ENCODE measurements at regions not wholly inside any gene's neighbourhood (a gene's known extent, or its start where the extent isn't known, plus 50 kb on each side); places are given as distances from the start of the nearest gene placed in this dataset.

- in situ Hi-C loops (cut with MboI; ENCODE audit: low pct_ligation_motif_present in 1 of 4, low pct_unique_long_range_greater_than_20kb in 1 of 4, low sequenced_read_pairs in 3 of 4): no loop called here
Observed at GRCh38 chr2:234628953-234629352, 132.1 kb upstream of the ARL4C start.

GRCh38 chr2:234627308-234627707 is 130.4 kb upstream of the ARL4C start:
- intact Hi-C loops (cut with DNase I; ENCODE audit: low total_unique reads) (no loop called here), in situ Hi-C loops (cut with MboI; ENCODE audit: low pct_ligation_motif_present in 1 of 4, low pct_unique_long_range_greater_than_20kb in 1 of 4, low sequenced_read_pairs in 3 of 4) (no loop called here)
- 68% methylated on average over 2 of the region's 2 CpGs; no CpG with 5 or more reads in 1 of the 2 donors for WGBS, 2 donors (ENCODE audit: low coverage in 1 of 2)
- DNase-seq: no peak
- TF ChIP-seq EP300 (IDR thresholded peaks at IDR 0.05; ENCODE audit: low read depth) (no peak), POLR2A (IDR thresholded peaks at IDR 0.05) (no peak), POLR2AphosphoS5 (IDR thresholded peaks at IDR 0.05) (no peak)
- TF ChIP-seq, protein P1, sequence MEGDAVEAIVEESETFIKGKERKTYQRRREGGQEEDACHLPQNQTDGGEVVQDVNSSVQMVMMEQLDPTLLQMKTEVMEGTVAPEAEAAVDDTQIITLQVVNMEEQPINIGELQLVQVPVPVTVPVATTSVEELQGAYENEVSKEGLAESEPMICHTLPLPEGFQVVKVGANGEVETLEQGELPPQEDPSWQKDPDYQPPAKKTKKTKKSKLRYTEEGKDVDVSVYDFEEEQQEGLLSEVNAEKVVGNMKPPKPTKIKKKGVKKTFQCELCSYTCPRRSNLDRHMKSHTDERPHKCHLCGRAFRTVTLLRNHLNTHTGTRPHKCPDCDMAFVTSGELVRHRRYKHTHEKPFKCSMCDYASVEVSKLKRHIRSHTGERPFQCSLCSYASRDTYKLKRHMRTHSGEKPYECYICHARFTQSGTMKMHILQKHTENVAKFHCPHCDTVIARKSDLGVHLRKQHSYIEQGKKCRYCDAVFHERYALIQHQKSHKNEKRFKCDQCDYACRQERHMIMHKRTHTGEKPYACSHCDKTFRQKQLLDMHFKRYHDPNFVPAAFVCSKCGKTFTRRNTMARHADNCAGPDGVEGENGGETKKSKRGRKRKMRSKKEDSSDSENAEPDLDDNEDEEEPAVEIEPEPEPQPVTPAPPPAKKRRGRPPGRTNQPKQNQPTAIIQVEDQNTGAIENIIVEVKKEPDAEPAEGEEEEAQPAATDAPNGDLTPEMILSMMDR (IDR thresholded peaks at IDR 0.05): no peak
- peaks cover 0 to 7% (median 4%) of the 10 kb centered on the region in 4 donors for H3K4me1 ChIP-seq
- no peaks in the 10 kb centered on the region for H3K36me3 ChIP-seq
- H3K27ac ChIP-seq: no peak overlapping the region
- H3K27me3 ChIP-seq: no peaks in the 10 kb centered on the region
- no peaks in the 10 kb centered on the region for H3K9me3 ChIP-seq
- no peak overlapping the region for H3K4me3 ChIP-seq

More at GRCh38 chr2:234628953-234629352, 132.1 kb upstream of the ARL4C start:
- Histone ChIP-seq H3K27me3 (no peaks in the 10 kb centered on the region), H3K27ac (no peak overlapping the region), H3K4me1 (peaks cover 0 to 7% (median 4%) of the 10 kb centered on the region in 4 donors), H3K36me3 (no peaks in the 10 kb centered on the region), H3K9me3 (no peaks in the 10 kb centered on the region), H3K4me3 (no peak overlapping the region)
- DNase-seq: no peak
- intact Hi-C loops (cut with DNase I; ENCODE audit: low total_unique reads): no loop called here
- TF ChIP-seq POLR2A (IDR thresholded peaks at IDR 0.05) (no peak), POLR2AphosphoS5 (IDR thresholded peaks at IDR 0.05) (no peak), EP300 (IDR thresholded peaks at IDR 0.05; ENCODE audit: low read depth) (no peak)
- TF ChIP-seq, protein P1 (IDR thresholded peaks at IDR 0.05): no peak
- 67% methylated on average over 5 of the region's 5 CpGs; no CpG with 5 or more reads in 1 of the 2 donors for WGBS, 2 donors (ENCODE audit: low coverage in 1 of 2)

DNA sequence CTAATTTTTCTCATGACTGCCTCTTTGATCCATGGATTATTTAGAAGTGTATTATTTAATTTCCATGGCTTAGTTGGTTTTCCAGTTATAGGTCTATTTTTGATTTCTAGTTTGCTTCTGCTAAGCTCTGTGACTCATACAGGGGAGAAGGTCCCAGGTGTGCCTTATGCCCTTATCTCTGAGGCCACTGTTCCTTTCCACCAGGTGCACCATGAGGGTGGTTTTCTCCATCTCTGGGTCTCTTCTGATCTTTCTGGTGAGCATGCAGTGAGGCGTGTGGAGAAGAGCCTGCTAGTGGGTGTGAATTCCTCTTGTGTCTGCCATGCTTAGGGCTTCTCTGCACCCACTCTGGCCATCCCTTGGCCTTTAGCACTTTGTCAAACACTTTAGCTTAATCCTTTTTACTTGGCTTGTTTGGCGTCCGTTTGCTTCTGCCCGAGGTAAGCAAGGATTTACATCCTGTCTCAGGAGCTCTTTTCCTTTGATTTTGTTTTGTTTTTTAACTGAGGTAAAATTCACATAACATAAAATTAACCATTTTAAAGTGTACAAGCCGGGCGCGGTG is 129.8 kb upstream of the ARL4C start:
- Histone ChIP-seq H3K27me3 (no peaks in the 10 kb centered on the region), H3K4me1 (peaks cover 0 to 7% (median 4%) of the 10 kb centered on the region in 4 donors), H3K9me3 (no peaks in the 10 kb centered on the region), H3K36me3 (no peaks in the 10 kb centered on the region), H3K4me3 (no peak overlapping the region), H3K27ac (no peak overlapping the region)
- in situ Hi-C loops (cut with MboI; ENCODE audit: low pct_ligation_motif_present in 1 of 4, low pct_unique_long_range_greater_than_20kb in 1 of 4, low sequenced_read_pairs in 3 of 4) (no loop called here), intact Hi-C loops (cut with DNase I; ENCODE audit: low total_unique reads) (no loop called here)
- no peak for DNase-seq
- 82 to 83% methylated on average over 3 to 7 of the region's 7 CpGs for WGBS, 2 donors (ENCODE audit: low coverage in 1 of 2)
- TF ChIP-seq, protein P1 (IDR thresholded peaks at IDR 0.05): no peak

DNA sequence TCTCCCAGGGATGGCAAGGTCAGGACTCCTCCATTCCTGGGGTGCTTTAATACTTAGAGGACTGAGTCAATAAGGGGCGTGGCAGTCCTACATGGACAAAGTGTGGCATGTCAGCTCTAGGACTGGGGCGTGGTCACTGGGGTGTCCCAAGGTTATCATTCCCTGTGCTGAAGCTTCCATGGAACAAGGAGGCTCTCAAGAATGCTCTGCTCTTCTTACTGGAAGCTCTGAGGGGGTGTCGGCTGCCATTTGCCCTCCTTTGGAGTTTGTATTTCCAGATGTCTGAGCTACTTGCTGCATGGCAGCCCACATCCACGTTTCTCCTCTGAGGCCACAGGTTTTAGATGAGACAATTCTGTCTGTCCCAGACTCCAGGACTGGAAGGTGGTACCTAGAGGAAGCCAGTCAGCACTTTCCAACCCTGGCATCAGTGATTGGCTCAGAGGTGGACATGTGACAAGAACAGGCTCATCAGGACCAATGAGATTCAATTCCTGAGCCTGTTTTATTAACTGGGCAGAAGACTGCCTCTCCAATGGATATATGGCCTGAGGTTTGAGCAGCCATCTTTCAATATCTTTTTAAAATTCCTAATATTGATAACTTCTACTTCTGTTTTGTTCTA is 128.9 kb upstream of the ARL4C start:
- intact Hi-C loops (cut with DNase I; ENCODE audit: low total_unique reads): no loop called here
- H3K36me3 ChIP-seq: no peaks in the 10 kb centered on the region
- H3K4me3 ChIP-seq: no peak overlapping the region
- in situ Hi-C loops (cut with MboI; ENCODE audit: low pct_ligation_motif_present in 1 of 4, low pct_unique_long_range_greater_than_20kb in 1 of 4, low sequenced_read_pairs in 3 of 4): no loop called here
- TF ChIP-seq, protein P1 (IDR thresholded peaks at IDR 0.05): no peak
- TF ChIP-seq EP300 (IDR thresholded peaks at IDR 0.05; ENCODE audit: low read depth): no peak
- TF ChIP-seq POLR2A (IDR thresholded peaks at IDR 0.05): no peak
- TF ChIP-seq POLR2AphosphoS5 (IDR thresholded peaks at IDR 0.05): no peak
- H3K9me3 ChIP-seq: no peaks in the 10 kb centered on the region
- H3K27me3 ChIP-seq: no peaks in the 10 kb centered on the region
- DNase-seq: no peak
- H3K27ac ChIP-seq: no peak overlapping the region
- H3K4me1 ChIP-seq: peaks cover 0 to 5% (median 4%) of the 10 kb centered on the region in 4 donors
- WGBS, 2 donors (ENCODE audit: low coverage in 1 of 2): 57% methylated on average over 4 of the region's 4 CpGs; no CpG with 5 or more reads in 1 of the 2 donors

All from transverse colon (tissue), 4 donors.